Liver (tissue), 8 donors: ENCODE measurements at regions not wholly inside any gene's neighbourhood (a gene's known extent, or its start where the extent isn't known, plus 50 kb on each side); places are given as distances from the start of the nearest gene placed in this dataset.

Experiments
- DNase-seq: peaks from one replicate; pipeline ENCODE4 v3.0.0-alpha.2; 2017; ENCODE audit warnings: low spot score
- H3K27ac ChIP-seq, 2 donors: one replicate each; pipeline ENCODE4 v1.7.0; 2013; ENCODE audit warnings: inconsistent platforms in 2 of 2, low read length in 2 of 2, control low read depth in 1 of 2, low read depth in 1 of 2, mild to moderate bottlenecking in 1 of 2
- H3K27me3 ChIP-seq, 4 donors: one replicate each; pipeline versions ENCODE4 v1.6.1 to v1.7.0; 2013; ENCODE audit warnings: low read length in 3 of 4, inconsistent platforms in 1 of 4, mild to moderate bottlenecking in 1 of 4, moderate library complexity in 1 of 4; ENCODE audit not compliant: control insufficient read depth in 4 of 4, insufficient read depth in 4 of 4
- H3K36me3 ChIP-seq, 4 donors: one replicate each; pipeline versions ENCODE4 v1.6.1 to v1.7.0; 2013; ENCODE audit warnings: low read length in 3 of 4, mild to moderate bottlenecking in 3 of 4, low read depth in 1 of 4, moderate library complexity in 1 of 4; ENCODE audit not compliant: control insufficient read depth in 4 of 4, insufficient read depth in 3 of 4
- H3K4me1 ChIP-seq, 4 donors: one replicate each; pipeline versions ENCODE4 v1.6.1 to v1.7.0; 2013; ENCODE audit warnings: low read length in 3 of 4, mild to moderate bottlenecking in 3 of 4, moderate library complexity in 1 of 4; ENCODE audit not compliant: control insufficient read depth in 4 of 4, insufficient read depth in 4 of 4
- H3K4me3 ChIP-seq, 3 donors: one replicate each; pipeline versions ENCODE4 v1.6.1 to v1.7.0; 2013; ENCODE audit warnings: low read length in 3 of 3, control low read depth in 1 of 3, low read depth in 1 of 3, mild to moderate bottlenecking in 1 of 3
- H3K9ac ChIP-seq, 2 donors: one replicate each; pipeline ENCODE4 v1.7.0; 2013; ENCODE audit warnings: low read length in 2 of 2, mild to moderate bottlenecking in 2 of 2, moderate library complexity in 2 of 2, control low read depth in 1 of 2, low read depth in 1 of 2
- H3K9me3 ChIP-seq, 4 donors: one replicate each; pipeline versions ENCODE4 v1.6.1 to v1.7.0; 2013; ENCODE audit warnings: low read length in 3 of 4; ENCODE audit not compliant: control insufficient read depth in 4 of 4
- EGR1 ChIP-seq, 2 donors: IDR thresholded peaks; 2 replicates each; pipeline ENCODE4 v1.6.1; 2016 to 2018; ENCODE audit warnings: antibody characterized with exemption in 2 of 2, low read depth in 2 of 2
- FOXA1 ChIP-seq: IDR thresholded peaks from 2 replicates; pipeline ENCODE4 v1.6.1; 2016; ENCODE audit warnings: antibody characterized with exemption
- FOXA2 ChIP-seq: IDR thresholded peaks from 2 replicates; pipeline ENCODE4 v1.6.1; 2016; ENCODE audit warnings: antibody characterized with exemption
- GABPA ChIP-seq, 2 donors: IDR thresholded peaks in 1 of 2; conservative IDR thresholded peaks in 1 of 2; 2 replicates each; pipeline ENCODE4 v1.6.1; 2016; ENCODE audit warnings: antibody characterized with exemption in 2 of 2, mild to moderate bottlenecking in 1 of 2, moderate library complexity in 1 of 2
- HNF4A ChIP-seq, 2 donors: conservative IDR thresholded peaks; 2 replicates each; pipeline ENCODE4 v1.6.1; 2016; ENCODE audit warnings: antibody characterized with exemption in 2 of 2, mild to moderate bottlenecking in 2 of 2
- JUND ChIP-seq, 2 donors: IDR thresholded peaks; 2 replicates each; pipeline ENCODE4 v1.6.1; 2016; ENCODE audit warnings: antibody characterized with exemption in 2 of 2
- RAD21 ChIP-seq, 2 donors: IDR thresholded peaks; 2 replicates each; pipeline ENCODE4 v1.6.1; 2016; ENCODE audit warnings: antibody characterized with exemption in 2 of 2, mild to moderate bottlenecking in 2 of 2
- SP1 ChIP-seq: IDR thresholded peaks from 2 replicates; pipeline ENCODE4 v1.6.1; 2018; ENCODE audit warnings: antibody characterized with exemption, mild to moderate bottlenecking
- TAF1 ChIP-seq: conservative IDR thresholded peaks from 2 replicates; pipeline ENCODE4 v1.6.1; 2016; ENCODE audit warnings: antibody characterized with exemption, mild to moderate bottlenecking
- WGBS: extraction: QIAGEN DNeasy Blood & Tissue Kit; methylation state at CpG from one replicate; pipeline ENCODE4 v1.1.7; 2013; 5-methylcytosine and 5-hydroxymethylcytosine counted together
- TF ChIP-seq, protein P1 (sequence below): IDR thresholded peaks from 2 replicates; pipeline ENCODE4 v1.6.1; 2016; ENCODE audit warnings: antibody characterized with exemption
- TF ChIP-seq, protein P2 (sequence below): fragments of 150-350 bp; IDR thresholded peaks from 2 replicates; pipeline ENCODE4 v1.5.1; 2017; ENCODE audit warnings: improper control_type of control experiment, low read depth, low read length; ENCODE audit not compliant: missing input control
- TF ChIP-seq, protein P3 (sequence below): IDR thresholded peaks from 2 replicates; pipeline ENCODE4 v1.6.1; 2016; ENCODE audit warnings: antibody characterized with exemption, mild to moderate bottlenecking
- TF ChIP-seq, protein P4 (sequence below): IDR thresholded peaks from 2 replicates; pipeline ENCODE4 v1.6.1; 2016; ENCODE audit warnings: antibody characterized with exemption
- donor health status: healthy.
- donor health status: healthy.
- donor health status: healthy.
- donor health status: healthy.
- donor health status: healthy.

DNA sequence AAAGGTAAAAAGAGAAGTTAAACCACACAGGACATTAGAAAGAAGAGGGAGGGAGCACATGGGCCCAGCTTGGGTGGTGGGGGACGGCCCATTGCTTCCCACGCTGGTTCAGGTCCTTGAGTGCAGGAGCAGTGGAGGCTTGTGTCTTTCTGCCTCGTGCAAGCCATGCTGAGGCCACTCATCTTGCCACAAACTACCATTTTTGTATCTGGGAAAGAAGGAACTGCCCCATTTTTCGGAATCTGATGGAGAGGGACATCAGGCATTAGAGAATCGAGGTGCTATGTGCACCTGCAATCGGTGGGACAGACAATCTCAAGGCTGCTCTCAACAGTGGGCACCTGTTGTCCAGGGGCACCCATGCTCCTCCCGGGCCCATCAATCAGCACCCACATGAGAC lies 234.5 kb downstream of the KLF13 start (continued):
- TF ChIP-seq, protein P1, sequence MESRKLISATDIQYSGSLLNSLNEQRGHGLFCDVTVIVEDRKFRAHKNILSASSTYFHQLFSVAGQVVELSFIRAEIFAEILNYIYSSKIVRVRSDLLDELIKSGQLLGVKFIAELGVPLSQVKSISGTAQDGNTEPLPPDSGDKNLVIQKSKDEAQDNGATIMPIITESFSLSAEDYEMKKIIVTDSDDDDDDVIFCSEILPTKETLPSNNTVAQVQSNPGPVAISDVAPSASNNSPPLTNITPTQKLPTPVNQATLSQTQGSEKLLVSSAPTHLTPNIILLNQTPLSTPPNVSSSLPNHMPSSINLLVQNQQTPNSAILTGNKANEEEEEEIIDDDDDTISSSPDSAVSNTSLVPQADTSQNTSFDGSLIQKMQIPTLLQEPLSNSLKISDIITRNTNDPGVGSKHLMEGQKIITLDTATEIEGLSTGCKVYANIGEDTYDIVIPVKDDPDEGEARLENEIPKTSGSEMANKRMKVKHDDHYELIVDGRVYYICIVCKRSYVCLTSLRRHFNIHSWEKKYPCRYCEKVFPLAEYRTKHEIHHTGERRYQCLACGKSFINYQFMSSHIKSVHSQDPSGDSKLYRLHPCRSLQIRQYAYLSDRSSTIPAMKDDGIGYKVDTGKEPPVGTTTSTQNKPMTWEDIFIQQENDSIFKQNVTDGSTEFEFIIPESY: no peak
- TF ChIP-seq RAD21 (IDR thresholded peaks at IDR 0.05) (no peak), EGR1 (IDR thresholded peaks at IDR 0.05; ENCODE audit: low read depth in 2 of 2) (no peak)

DNA sequence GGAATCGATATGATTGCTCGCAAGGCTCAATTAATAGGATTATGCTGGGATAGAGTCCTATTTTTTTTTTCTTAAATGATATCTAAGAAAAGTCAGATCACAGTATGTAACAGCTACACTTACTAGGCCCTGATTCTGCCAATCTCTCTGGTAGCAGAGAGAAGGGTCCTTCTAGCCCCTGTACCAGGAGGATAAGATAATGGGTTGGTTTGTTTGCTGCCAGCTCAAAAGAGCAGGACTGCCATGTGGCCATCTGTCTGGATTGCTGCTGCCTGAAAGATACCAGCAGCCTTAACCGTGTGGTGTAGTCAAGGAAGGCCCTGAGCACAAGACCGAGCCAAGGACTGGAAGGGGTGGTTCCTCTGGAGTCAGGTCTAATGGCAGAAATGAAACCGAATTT lies 236.4 kb downstream of the KLF13 start:
- no peak for DNase-seq
- H3K27ac ChIP-seq: no peak overlapping the region
- H3K9ac ChIP-seq: no peak overlapping the region
- 93% methylated on average over 5 of the region's 5 CpGs for WGBS
- no peaks in the 10 kb centered on the region for H3K27me3 ChIP-seq
- no peak overlapping the region for H3K4me3 ChIP-seq
- H3K36me3 ChIP-seq: no peaks in the 10 kb centered on the region
- TF ChIP-seq RAD21 (IDR thresholded peaks at IDR 0.05) (no peak), GABPA (IDR thresholded peaks at IDR 0.05 in 1 of 2, conservative IDR thresholded peaks at IDR 0.05 in 1 of 2) (no peak)
- TF ChIP-seq, protein P2, sequence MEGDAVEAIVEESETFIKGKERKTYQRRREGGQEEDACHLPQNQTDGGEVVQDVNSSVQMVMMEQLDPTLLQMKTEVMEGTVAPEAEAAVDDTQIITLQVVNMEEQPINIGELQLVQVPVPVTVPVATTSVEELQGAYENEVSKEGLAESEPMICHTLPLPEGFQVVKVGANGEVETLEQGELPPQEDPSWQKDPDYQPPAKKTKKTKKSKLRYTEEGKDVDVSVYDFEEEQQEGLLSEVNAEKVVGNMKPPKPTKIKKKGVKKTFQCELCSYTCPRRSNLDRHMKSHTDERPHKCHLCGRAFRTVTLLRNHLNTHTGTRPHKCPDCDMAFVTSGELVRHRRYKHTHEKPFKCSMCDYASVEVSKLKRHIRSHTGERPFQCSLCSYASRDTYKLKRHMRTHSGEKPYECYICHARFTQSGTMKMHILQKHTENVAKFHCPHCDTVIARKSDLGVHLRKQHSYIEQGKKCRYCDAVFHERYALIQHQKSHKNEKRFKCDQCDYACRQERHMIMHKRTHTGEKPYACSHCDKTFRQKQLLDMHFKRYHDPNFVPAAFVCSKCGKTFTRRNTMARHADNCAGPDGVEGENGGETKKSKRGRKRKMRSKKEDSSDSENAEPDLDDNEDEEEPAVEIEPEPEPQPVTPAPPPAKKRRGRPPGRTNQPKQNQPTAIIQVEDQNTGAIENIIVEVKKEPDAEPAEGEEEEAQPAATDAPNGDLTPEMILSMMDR: no peak
- TF ChIP-seq, protein P3, sequence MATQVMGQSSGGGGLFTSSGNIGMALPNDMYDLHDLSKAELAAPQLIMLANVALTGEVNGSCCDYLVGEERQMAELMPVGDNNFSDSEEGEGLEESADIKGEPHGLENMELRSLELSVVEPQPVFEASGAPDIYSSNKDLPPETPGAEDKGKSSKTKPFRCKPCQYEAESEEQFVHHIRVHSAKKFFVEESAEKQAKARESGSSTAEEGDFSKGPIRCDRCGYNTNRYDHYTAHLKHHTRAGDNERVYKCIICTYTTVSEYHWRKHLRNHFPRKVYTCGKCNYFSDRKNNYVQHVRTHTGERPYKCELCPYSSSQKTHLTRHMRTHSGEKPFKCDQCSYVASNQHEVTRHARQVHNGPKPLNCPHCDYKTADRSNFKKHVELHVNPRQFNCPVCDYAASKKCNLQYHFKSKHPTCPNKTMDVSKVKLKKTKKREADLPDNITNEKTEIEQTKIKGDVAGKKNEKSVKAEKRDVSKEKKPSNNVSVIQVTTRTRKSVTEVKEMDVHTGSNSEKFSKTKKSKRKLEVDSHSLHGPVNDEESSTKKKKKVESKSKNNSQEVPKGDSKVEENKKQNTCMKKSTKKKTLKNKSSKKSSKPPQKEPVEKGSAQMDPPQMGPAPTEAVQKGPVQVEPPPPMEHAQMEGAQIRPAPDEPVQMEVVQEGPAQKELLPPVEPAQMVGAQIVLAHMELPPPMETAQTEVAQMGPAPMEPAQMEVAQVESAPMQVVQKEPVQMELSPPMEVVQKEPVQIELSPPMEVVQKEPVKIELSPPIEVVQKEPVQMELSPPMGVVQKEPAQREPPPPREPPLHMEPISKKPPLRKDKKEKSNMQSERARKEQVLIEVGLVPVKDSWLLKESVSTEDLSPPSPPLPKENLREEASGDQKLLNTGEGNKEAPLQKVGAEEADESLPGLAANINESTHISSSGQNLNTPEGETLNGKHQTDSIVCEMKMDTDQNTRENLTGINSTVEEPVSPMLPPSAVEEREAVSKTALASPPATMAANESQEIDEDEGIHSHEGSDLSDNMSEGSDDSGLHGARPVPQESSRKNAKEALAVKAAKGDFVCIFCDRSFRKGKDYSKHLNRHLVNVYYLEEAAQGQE: no peak
- TF ChIP-seq, protein P4, sequence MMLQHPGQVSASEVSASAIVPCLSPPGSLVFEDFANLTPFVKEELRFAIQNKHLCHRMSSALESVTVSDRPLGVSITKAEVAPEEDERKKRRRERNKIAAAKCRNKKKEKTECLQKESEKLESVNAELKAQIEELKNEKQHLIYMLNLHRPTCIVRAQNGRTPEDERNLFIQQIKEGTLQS: no peak
- TF ChIP-seq, protein P1: no peak
- H3K4me1 ChIP-seq: no peaks in the 10 kb centered on the region
- peaks cover 0 to 5% (median 0%) of the 10 kb centered on the region in 4 donors for H3K9me3 ChIP-seq

DNA sequence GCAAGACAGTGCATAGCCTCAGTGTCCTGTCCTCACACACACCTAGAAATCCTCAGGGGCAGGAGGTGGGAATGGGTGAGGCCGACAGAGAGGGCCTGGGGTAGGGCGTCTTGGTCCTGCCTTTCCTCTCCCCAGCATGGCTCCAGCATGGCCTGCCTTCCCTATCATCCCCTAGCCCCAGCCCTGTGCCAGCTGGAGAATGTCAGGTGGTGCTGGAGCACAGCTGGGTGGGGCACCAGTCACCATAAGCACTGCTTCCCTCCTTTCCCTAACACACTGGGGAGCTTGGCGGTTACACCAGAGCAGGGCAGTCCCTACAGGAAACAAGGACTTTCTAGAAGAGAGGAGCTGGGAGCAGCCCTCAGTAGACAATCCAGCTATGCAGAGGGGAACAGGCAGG lies 236.8 kb downstream of the KLF13 start:
- Histone ChIP-seq H3K9ac (no peak overlapping the region), H3K36me3 (no peaks in the 10 kb centered on the region), H3K4me3 (no peak overlapping the region), H3K27ac (no peak overlapping the region), H3K9me3 (peaks cover 0 to 5% (median 0%) of the 10 kb centered on the region in 4 donors), H3K4me1 (no peaks in the 10 kb centered on the region), H3K27me3 (no peaks in the 10 kb centered on the region)
- no peak for DNase-seq
- WGBS: 95% methylated on average over 3 of the region's 3 CpGs
- TF ChIP-seq, protein P3: no peak
- TF ChIP-seq TAF1 (no peak), FOXA2 (no peak), RAD21 (IDR thresholded peaks at IDR 0.05) (no peak), HNF4A (conservative IDR thresholded peaks at IDR 0.05) (no peak), FOXA1 (no peak), JUND (IDR thresholded peaks at IDR 0.05) (no peak), SP1 (no peak)
- TF ChIP-seq, protein P4: no peak
